ENCODE measurements at regions not wholly inside any gene's neighbourhood (a gene's known extent, or its start where the extent isn't known, plus 50 kb on each side); places are given as distances from the start of the nearest gene placed in this dataset.

GRCh38 chr14:53547593-53547992, 394.5 kb upstream of the DDHD1 start:
- Histone ChIP-seq H3K4me3 (no peak overlapping the region), H3K36me3 (no peaks in the 10 kb centered on the region), H3K27me3 (no peaks in the 10 kb centered on the region), H3K9me3 (no peaks in the 10 kb centered on the region), H3K4me1 (peaks cover 0 to 12% (median 8%) of the 10 kb centered on the region in 4 donors), H3K27ac (no peak overlapping the region)
- WGBS, 2 donors, result 84 to 93% methylated on average over 1 of the region's 1 CpG
- intact Hi-C loops (cut with DNase I), result no loop called here
- TF ChIP-seq POLR2A (IDR thresholded peaks at IDR 0.05) (no peak), POLR2AphosphoS5 (IDR thresholded peaks at IDR 0.05) (no peak)
- DNase-seq, result no peak

- no peak overlapping the region for H3K27ac ChIP-seq
- no peaks in the 10 kb centered on the region for H3K36me3 ChIP-seq
- peaks cover 0 to 35% (median 18%) of the 10 kb centered on the region in 4 donors for H3K4me1 ChIP-seq
- no peak for DNase-seq
- H3K9me3 ChIP-seq, result no peaks in the 10 kb centered on the region
- intact Hi-C loops (cut with DNase I), result no loop called here
- TF ChIP-seq POLR2AphosphoS5 (IDR thresholded peaks at IDR 0.05), result no peak
- H3K27me3 ChIP-seq, result no peaks in the 10 kb centered on the region
- no peak overlapping the region for H3K4me3 ChIP-seq
These were observed 392.1 kb upstream of the DDHD1 start for GRCh38 chr14:53545217-53545616.

GRCh38 chr14:53542732-53543131, 389.6 kb upstream of the DDHD1 start:
- Histone ChIP-seq H3K9me3 (no peaks in the 10 kb centered on the region), H3K27ac (peak overlapping the region in 2 of 4 donors; percentile 25 to 39), H3K27me3 (no peaks in the 10 kb centered on the region), H3K36me3 (no peaks in the 10 kb centered on the region), H3K4me3 (no peak overlapping the region), H3K4me1 (peaks cover 0 to 60% (median 40%) of the 10 kb centered on the region in 4 donors)
- DNase-seq, result no peak
- TF ChIP-seq CTCF (IDR thresholded peaks at IDR 0.05), result no peak
- no peak for TF ChIP-seq EP300 (IDR thresholded peaks at IDR 0.05)
- TF ChIP-seq POLR2AphosphoS5 (IDR thresholded peaks at IDR 0.05), result peak in 3 of 4 donors; percentile 15 to 52 (median 37)
- TF ChIP-seq POLR2A (IDR thresholded peaks at IDR 0.05), result no peak
- intact Hi-C loops (cut with DNase I), result loop anchor here (5.0 kb wide), 1 partner anchor 805 kb away; no protein-coding TSS in a partner anchor
- 41 to 46% methylated on average over 3 of the region's 3 CpGs for WGBS, 2 donors

GRCh38 chr14:53541411-53541810, 388.3 kb upstream of the DDHD1 start:
- intact Hi-C loops (cut with DNase I), result loop anchor here (5.0 kb wide), 1 partner anchor 806 kb away; no protein-coding TSS in a partner anchor
- TF ChIP-seq POLR2AphosphoS5 (IDR thresholded peaks at IDR 0.05) (no peak), EP300 (IDR thresholded peaks at IDR 0.05) (no peak), POLR2A (IDR thresholded peaks at IDR 0.05) (no peak), CTCF (IDR thresholded peaks at IDR 0.05) (no peak)
- no peaks in the 10 kb centered on the region for H3K36me3 ChIP-seq
- H3K27me3 ChIP-seq, result no peaks in the 10 kb centered on the region
- peak overlapping the region in 1 of 4 donors; percentile 71 for H3K27ac ChIP-seq
- H3K4me1 ChIP-seq, result peaks cover 0 to 70% (median 48%) of the 10 kb centered on the region in 4 donors
- H3K9me3 ChIP-seq, result no peaks in the 10 kb centered on the region
- DNase-seq, result no peak
- H3K4me3 ChIP-seq, result no peak overlapping the region

GRCh38 chr14:53539489-53540126, 386.5 kb upstream of the DDHD1 start:
- Histone ChIP-seq H3K27me3 (no peaks in the 10 kb centered on the region), H3K36me3 (no peaks in the 10 kb centered on the region), H3K27ac (peak overlapping the region; percentile 37 to 71 (median 63)), H3K4me3 (no peak overlapping the region), H3K4me1 (peaks cover 0 to 70% (median 48%) of the 10 kb centered on the region in 4 donors), H3K9me3 (no peaks in the 10 kb centered on the region)
- 41 to 45% methylated on average over 5 of the region's 5 CpGs for WGBS, 2 donors
- TF ChIP-seq POLR2AphosphoS5 (IDR thresholded peaks at IDR 0.05) (no peak), POLR2A (IDR thresholded peaks at IDR 0.05) (no peak), CTCF (IDR thresholded peaks at IDR 0.05) (peak; percentile 72 to 87 (median 82))
- intact Hi-C loops (cut with DNase I), result loop anchor here (1.0 to 10.0 kb wide), 5 partner anchors 235 to 808 kb away; no protein-coding TSS in a partner anchor
- peak; percentile 89 for DNase-seq
